ENCODE measurements at regions not wholly inside any gene's neighbourhood (a gene's known extent, or its start where the extent isn't known, plus 50 kb on each side); places are given as distances from the start of the nearest gene placed in this dataset.
"Not testable (repeated sequence)": the region's sequence is repeated elsewhere in the genome, so short reads cannot be mapped to it uniquely, and the experiment has no call there.

DNA sequence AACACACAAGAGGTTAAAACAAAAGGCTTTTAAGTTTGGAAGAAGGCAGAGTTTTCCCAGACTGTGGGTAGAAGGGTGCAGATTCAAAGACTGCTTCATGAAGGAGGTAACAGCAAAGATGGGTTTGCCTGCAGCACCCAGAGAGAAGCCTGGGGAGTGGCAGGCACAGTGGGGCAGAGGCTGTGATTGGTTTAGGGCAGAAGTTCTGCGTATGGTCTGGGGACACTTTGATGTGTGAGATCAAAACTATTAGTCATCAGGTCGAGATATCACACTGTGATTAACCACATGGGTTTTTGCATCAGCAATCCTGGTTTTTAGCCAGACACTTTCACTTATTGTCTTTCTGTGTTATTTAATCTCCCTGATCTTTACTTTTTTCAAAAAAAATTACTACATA, 188.8 kb upstream of the GLRA1 start:
- no peak overlapping the region for H2AFZ ChIP-seq
- TF ChIP-seq, protein P1, sequence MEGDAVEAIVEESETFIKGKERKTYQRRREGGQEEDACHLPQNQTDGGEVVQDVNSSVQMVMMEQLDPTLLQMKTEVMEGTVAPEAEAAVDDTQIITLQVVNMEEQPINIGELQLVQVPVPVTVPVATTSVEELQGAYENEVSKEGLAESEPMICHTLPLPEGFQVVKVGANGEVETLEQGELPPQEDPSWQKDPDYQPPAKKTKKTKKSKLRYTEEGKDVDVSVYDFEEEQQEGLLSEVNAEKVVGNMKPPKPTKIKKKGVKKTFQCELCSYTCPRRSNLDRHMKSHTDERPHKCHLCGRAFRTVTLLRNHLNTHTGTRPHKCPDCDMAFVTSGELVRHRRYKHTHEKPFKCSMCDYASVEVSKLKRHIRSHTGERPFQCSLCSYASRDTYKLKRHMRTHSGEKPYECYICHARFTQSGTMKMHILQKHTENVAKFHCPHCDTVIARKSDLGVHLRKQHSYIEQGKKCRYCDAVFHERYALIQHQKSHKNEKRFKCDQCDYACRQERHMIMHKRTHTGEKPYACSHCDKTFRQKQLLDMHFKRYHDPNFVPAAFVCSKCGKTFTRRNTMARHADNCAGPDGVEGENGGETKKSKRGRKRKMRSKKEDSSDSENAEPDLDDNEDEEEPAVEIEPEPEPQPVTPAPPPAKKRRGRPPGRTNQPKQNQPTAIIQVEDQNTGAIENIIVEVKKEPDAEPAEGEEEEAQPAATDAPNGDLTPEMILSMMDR (IDR thresholded peaks at IDR 0.05), result no peak

DNA sequence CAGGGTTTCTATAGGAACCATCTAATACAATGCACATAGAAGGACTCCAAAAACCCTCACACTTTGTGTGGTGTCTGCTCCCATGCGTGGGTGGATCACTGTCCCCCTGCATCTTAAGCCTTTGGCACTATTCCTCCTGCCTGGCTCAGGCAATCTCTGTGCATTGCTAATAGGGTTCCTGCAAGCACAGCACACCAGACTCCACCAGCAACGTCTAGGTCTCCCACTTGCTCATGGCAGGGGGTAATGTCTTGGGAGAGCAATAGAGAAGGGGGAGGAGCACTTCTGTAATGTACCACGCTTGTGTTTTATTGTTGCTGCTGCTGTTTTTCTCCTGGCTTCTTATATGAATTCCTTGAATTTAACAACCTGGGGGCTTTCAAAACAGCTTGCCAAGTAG, 182.6 kb upstream of the GLRA1 start:
- TF ChIP-seq, protein P1 (IDR thresholded peaks at IDR 0.05), result no peak

More for the DNA sequence above, 188.8 kb upstream of the GLRA1 start:
- Histone ChIP-seq H3K4me3 (ENCODE audit: low read depth, low read length) (no peak overlapping the region), H3K4me2 (ENCODE audit: low read length) (no peak overlapping the region), H3K4me1 (no peaks in the 10 kb centered on the region), H3K27ac (no peak overlapping the region), H3K79me2 (no peaks in the 10 kb centered on the region), H3K36me3 (ENCODE audit: control insufficient read depth, insufficient read depth, low read length) (no peaks in the 10 kb centered on the region), H3K9me3 (ENCODE audit: control insufficient read depth, low read length) (no peaks in the 10 kb centered on the region), H3K9ac (no peak overlapping the region), H3K27me3 (ENCODE audit: control insufficient read depth, insufficient read depth, low read length) (no peaks in the 10 kb centered on the region)

DNA sequence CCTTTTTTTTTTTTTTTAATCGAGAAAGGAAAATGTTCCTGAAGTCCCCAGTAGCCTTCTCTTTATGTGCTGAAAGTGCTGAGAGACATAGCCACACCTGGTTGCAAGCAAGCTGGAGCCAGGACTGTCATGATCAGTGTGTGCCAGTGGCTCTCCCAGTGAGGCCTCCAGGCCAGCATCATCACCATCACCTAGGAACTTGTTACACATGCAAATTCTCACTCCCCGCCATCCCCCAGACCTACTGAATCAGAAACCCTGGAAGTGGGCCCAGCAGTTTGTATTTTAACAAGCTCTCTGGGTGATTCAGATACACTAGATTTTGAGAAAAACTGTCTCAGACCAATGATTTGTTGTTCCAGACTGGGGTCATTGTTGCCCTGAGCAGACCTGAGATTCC, 181.9 kb upstream of the GLRA1 start:
- TF ChIP-seq, protein P1 (IDR thresholded peaks at IDR 0.05), result no peak
- Histone ChIP-seq H3K27ac (no peak overlapping the region), H3K36me3 (ENCODE audit: control insufficient read depth, insufficient read depth, low read length) (no peaks in the 10 kb centered on the region), H3K4me1 (no peaks in the 10 kb centered on the region), H3K9ac (no peak overlapping the region), H3K27me3 (ENCODE audit: control insufficient read depth, insufficient read depth, low read length) (no peaks in the 10 kb centered on the region), H2AFZ (no peak overlapping the region), H3K79me2 (no peaks in the 10 kb centered on the region), H3K9me3 (ENCODE audit: control insufficient read depth, low read length) (no peaks in the 10 kb centered on the region), H3K4me3 (ENCODE audit: low read depth, low read length) (no peak overlapping the region), H3K4me2 (ENCODE audit: low read length) (no peak overlapping the region)

More for the DNA sequence above, 182.6 kb upstream of the GLRA1 start:
- Histone ChIP-seq H3K9me3 (ENCODE audit: control insufficient read depth, low read length) (no peaks in the 10 kb centered on the region), H3K4me3 (ENCODE audit: low read depth, low read length) (no peak overlapping the region), H3K79me2 (no peaks in the 10 kb centered on the region), H3K36me3 (ENCODE audit: control insufficient read depth, insufficient read depth, low read length) (no peaks in the 10 kb centered on the region), H3K9ac (no peak overlapping the region), H2AFZ (no peak overlapping the region), H3K4me1 (no peaks in the 10 kb centered on the region), H3K4me2 (ENCODE audit: low read length) (no peak overlapping the region), H3K27ac (no peak overlapping the region), H3K27me3 (ENCODE audit: control insufficient read depth, insufficient read depth, low read length) (no peaks in the 10 kb centered on the region)

DNA sequence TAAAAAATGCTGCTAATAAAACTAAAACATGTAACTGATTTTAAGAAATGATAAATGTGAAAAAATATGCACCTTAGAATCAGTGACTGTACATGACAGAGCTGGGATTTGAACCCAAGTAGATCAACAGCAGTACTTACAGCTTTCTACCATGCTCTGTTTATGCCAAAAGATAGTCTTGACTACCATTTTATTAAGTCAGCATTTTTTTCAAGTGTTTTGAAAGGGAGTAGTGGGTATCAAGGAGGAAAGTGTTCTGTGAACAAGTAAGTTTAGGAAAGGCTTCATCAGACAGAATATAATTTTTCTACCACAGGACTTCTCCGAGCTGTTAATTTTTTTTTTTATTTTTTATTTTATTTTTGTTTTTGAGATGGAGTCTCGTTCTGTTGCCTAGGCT, 180.4 kb upstream of the GLRA1 start:
- H2AFZ ChIP-seq, result no peak overlapping the region
- no peaks in the 10 kb centered on the region for H3K4me1 ChIP-seq
- no peak overlapping the region for H3K9ac ChIP-seq
- H3K36me3 ChIP-seq (ENCODE audit: control insufficient read depth, insufficient read depth, low read length), result no peaks in the 10 kb centered on the region
- no peaks in the 10 kb centered on the region for H3K79me2 ChIP-seq
- no peaks in the 10 kb centered on the region for H3K9me3 ChIP-seq (ENCODE audit: control insufficient read depth, low read length)
- H3K4me2 ChIP-seq (ENCODE audit: low read length), result no peak overlapping the region
- TF ChIP-seq, protein P1 (IDR thresholded peaks at IDR 0.05), result no peak
- H3K27ac ChIP-seq, result no peak overlapping the region
- H3K27me3 ChIP-seq (ENCODE audit: control insufficient read depth, insufficient read depth, low read length), result no peaks in the 10 kb centered on the region
- no peak overlapping the region for H3K4me3 ChIP-seq (ENCODE audit: low read depth, low read length)

DNA sequence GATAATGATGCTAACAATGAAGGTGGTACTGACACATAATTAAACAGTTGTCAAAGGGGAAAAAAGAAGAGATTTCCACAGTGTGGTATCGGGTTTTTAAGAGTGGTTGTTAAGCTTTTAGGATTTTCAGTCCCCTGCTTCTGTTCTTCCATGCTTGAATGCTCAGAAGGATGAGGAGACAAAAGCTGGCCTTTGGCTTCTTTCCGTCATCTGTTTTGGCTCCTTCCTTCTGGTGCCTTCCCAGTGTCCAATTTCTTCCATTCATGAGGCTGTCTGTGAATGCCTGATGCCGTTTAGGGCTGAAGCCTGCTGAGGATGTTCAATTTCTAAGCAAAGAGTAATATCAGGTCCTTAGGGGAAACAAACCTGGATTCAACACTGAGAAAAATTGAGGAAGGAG, 179.6 kb upstream of the GLRA1 start:
- H3K9ac ChIP-seq, result no peak overlapping the region
- peak overlapping the region; percentile 19 for H2AFZ ChIP-seq
- no peaks in the 10 kb centered on the region for H3K9me3 ChIP-seq (ENCODE audit: control insufficient read depth, low read length)
- no peaks in the 10 kb centered on the region for H3K36me3 ChIP-seq (ENCODE audit: control insufficient read depth, insufficient read depth, low read length)
- H3K27me3 ChIP-seq (ENCODE audit: control insufficient read depth, insufficient read depth, low read length), result no peaks in the 10 kb centered on the region
- no peak overlapping the region for H3K27ac ChIP-seq
- H3K79me2 ChIP-seq, result no peaks in the 10 kb centered on the region
- H3K4me3 ChIP-seq (ENCODE audit: low read depth, low read length), result no peak overlapping the region
- TF ChIP-seq, protein P1 (IDR thresholded peaks at IDR 0.05), result no peak
- no peaks in the 10 kb centered on the region for H3K4me1 ChIP-seq
- no peak overlapping the region for H3K4me2 ChIP-seq (ENCODE audit: low read length)

DNA sequence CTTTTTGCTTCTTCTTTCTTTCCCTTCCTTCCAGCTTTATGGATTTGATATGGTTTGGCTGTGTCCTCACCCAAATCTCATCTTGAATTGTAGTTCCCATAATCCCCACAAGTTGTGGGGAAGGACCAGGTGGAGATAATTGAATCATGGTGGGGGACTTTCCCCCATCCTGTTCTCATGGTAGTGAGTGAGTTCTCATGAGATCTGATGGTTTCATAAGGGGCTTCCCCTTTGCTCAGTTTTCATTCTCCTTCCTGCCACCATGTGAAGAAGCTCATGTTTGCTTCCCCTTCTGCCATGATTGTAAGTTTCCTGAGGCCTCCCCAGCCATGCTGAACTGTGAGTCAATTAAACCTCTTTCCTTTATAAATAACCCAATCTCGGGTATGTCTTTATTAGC, 178.3 kb upstream of the GLRA1 start:
- not testable (repeated sequence) for H3K27me3 ChIP-seq (ENCODE audit: control insufficient read depth, insufficient read depth, low read length); H3K9ac ChIP-seq; H3K9me3 ChIP-seq (ENCODE audit: control insufficient read depth, low read length); H3K4me2 ChIP-seq (ENCODE audit: low read length); H3K36me3 ChIP-seq (ENCODE audit: control insufficient read depth, insufficient read depth, low read length); H3K4me1 ChIP-seq; H3K4me3 ChIP-seq (ENCODE audit: low read depth, low read length); H3K79me2 ChIP-seq; H3K27ac ChIP-seq; H2AFZ ChIP-seq
